ENCODE measurements at regions not wholly inside any gene's neighbourhood (a gene's known extent, or its start where the extent isn't known, plus 50 kb on each side); places are given as distances from the start of the nearest gene placed in this dataset.

GRCh38 chr1:232754930-232755329 lies 50.3 kb upstream of the MAP10 start:
- H3K4me3 Mint-ChIP-seq = no peak overlapping the region
- no peak overlapping the region for H3K27ac Mint-ChIP-seq
- no peak for TF ChIP-seq CTCF (IDR thresholded peaks at IDR 0.05)
- H3K9me3 ChIP-seq (ENCODE audit: control insufficient read depth, insufficient read depth, low read length) = peaks cover under 1% of the 10 kb centered on the region
- DNase-seq = no peak
- no peak overlapping the region for H3K27ac ChIP-seq (ENCODE audit: low read length)
- peaks cover 11 to 13% of the 10 kb centered on the region in 2 donors for H3K4me1 Mint-ChIP-seq
- no peaks in the 10 kb centered on the region for H3K27me3 ChIP-seq (ENCODE audit: control insufficient read depth, insufficient read depth, low read length)
- no peaks in the 10 kb centered on the region for H3K4me1 ChIP-seq (ENCODE audit: control insufficient read depth, insufficient read depth, low read length)
- H3K4me3 ChIP-seq (ENCODE audit: low read length) = no peak overlapping the region
- intact Hi-C loops (cut with micrococcal nuclease) = no loop called here
- no peaks in the 10 kb centered on the region for H3K36me3 ChIP-seq (ENCODE audit: control insufficient read depth, insufficient read depth, low read length)
- no peaks in the 10 kb centered on the region for H3K36me3 Mint-ChIP-seq
- no peak for ATAC-seq
- peaks cover 4 to 5% of the 10 kb centered on the region in 2 donors for H3K27me3 Mint-ChIP-seq (ENCODE audit: low read depth in 2 of 2)
- H3K9me3 Mint-ChIP-seq = no peaks in the 10 kb centered on the region
- WGBS (ENCODE audit: insufficient coverage) = 81% methylated on average over 1 of the region's 1 CpG
